AG04449 (cell line): ENCODE measurements at regions not wholly inside any gene's neighbourhood (a gene's known extent, or its start where the extent isn't known, plus 50 kb on each side); places are given as distances from the start of the nearest gene placed in this dataset.

Experiments used
- CTCF ChIA-PET: fragments of 350-600 bp; formaldehyde crosslinking; extraction: SDS; loops from one replicate; lab custom pipeline; 2021; ENCODE audit warnings: antibody characterized with exemption; lab: Yijun Ruan, JAX
- POLR2A ChIA-PET: fragments of 400-600, 350-600 bp; formaldehyde crosslinking; extraction: SDS; loops from one replicate; lab custom pipeline; 2020; ENCODE audit warnings: antibody characterized with exemption, inconsistent platforms; lab: Yijun Ruan, JAX
- DNase-seq: peaks from one replicate; pipeline ENCODE4 v3.0.0-alpha.2; 2010; ENCODE audit warnings: low read depth, low spot score
- H3K4me3 ChIP-seq: 2 replicates; pipeline ENCODE4 v1.5.1; 2011; ENCODE audit warnings: low read depth, mild to moderate bottlenecking, control low read depth, low read length
- CTCF ChIP-seq: IDR thresholded peaks from one replicate; pipeline ENCODE4 v1.5.1; 2011; ENCODE audit warnings: mild to moderate bottlenecking, moderate library complexity, low read length, control low read depth, inconsistent platforms; ENCODE audit not compliant: insufficient read depth; ENCODE audit errors: missing control alignments

- no peak for TF ChIP-seq CTCF
Measured at GRCh38 chr3:164683489-164683888, 394.8 kb downstream of the SI start.

GRCh38 chr3:164679245-164679644 lies 399.1 kb downstream of the SI start:
- CTCF ChIA-PET, result no interaction called here
- no peak for TF ChIP-seq CTCF
- POLR2A ChIA-PET, result no interaction called here
- no peak for DNase-seq
- no peak overlapping the region for H3K4me3 ChIP-seq

More at GRCh38 chr3:164683489-164683888, 394.8 kb downstream of the SI start:
- H3K4me3 ChIP-seq, result no peak overlapping the region
- DNase-seq, result no peak
- POLR2A ChIA-PET, result no interaction called here
- CTCF ChIA-PET, result no interaction called here

GRCh38 chr3:164677317-164677716 lies 401.0 kb downstream of the SI start:
- ChIA-PET CTCF (no interaction called here), POLR2A (no interaction called here)
- TF ChIP-seq CTCF, result no peak

GRCh38 chr3:164673738-164674137 lies 404.6 kb downstream of the SI start:
- DNase-seq, result no peak

More at GRCh38 chr3:164677317-164677716, 401.0 kb downstream of the SI start:
- no peak for DNase-seq
- no peak overlapping the region for H3K4me3 ChIP-seq

GRCh38 chr3:164658125-164658524 lies 420.2 kb downstream of the SI start:
- no peak for DNase-seq
- TF ChIP-seq CTCF, result no peak
- ChIA-PET CTCF (no interaction called here), POLR2A (no interaction called here)
- H3K4me3 ChIP-seq, result no peak overlapping the region

More at GRCh38 chr3:164673738-164674137, 404.6 kb downstream of the SI start:
- no peak for TF ChIP-seq CTCF
- ChIA-PET POLR2A (no interaction called here), CTCF (no interaction called here)
- H3K4me3 ChIP-seq, result no peak overlapping the region

GRCh38 chr3:164657631-164658030 lies 420.7 kb downstream of the SI start:
- no peak overlapping the region for H3K4me3 ChIP-seq
- TF ChIP-seq CTCF, result no peak
- CTCF ChIA-PET, result no interaction called here
- POLR2A ChIA-PET, result no interaction called here
- DNase-seq, result no peak

GRCh38 chr3:164655462-164655861 lies 422.8 kb downstream of the SI start:
- ChIA-PET CTCF (no interaction called here), POLR2A (no interaction called here)
- no peak for TF ChIP-seq CTCF
- DNase-seq, result no peak
- H3K4me3 ChIP-seq, result no peak overlapping the region
